Panc1 (cell line): ENCODE measurements at regions not wholly inside any gene's neighbourhood (a gene's known extent, or its start where the extent isn't known, plus 50 kb on each side); places are given as distances from the start of the nearest gene placed in this dataset.

Experiments
- ATAC-seq: fragments of 200-7000 bp; cut with Tn5 transposase; 2 replicates; pipeline ENCODE4 v1.9.1; 2020; ENCODE audit warnings: mild to moderate bottlenecking, moderate library complexity
- BruUV-seq: library from RNA; stranded (reverse); fragments of 400-500 nt; replicated peaks from 2 replicates; lab custom pipeline; 2021; lab: Mats Ljungman, UMichigan
- CTCF ChIA-PET: fragments of 300-600 bp; sonication (Branson Sonifier 250); formaldehyde crosslinking; loops from one replicate; lab custom pipeline; 2022; ENCODE audit warnings: antibody characterized with exemption; lab: Charles Lee
- POLR2A ChIA-PET: fragments of 300-600 bp; sonication (Branson Sonifier 250); formaldehyde crosslinking; loops from one replicate; lab custom pipeline; 2022; ENCODE audit warnings: antibody characterized with exemption; lab: Charles Lee
- DNase-seq: peaks from one replicate; pipeline ENCODE4 v3.0.0-alpha.2; 2010; ENCODE audit warnings: low read depth, low spot score
- H3K27ac ChIP-seq: 2 replicates; pipeline ENCODE4 v1.5.1; 2011; ENCODE audit warnings: mild to moderate bottlenecking, low read length, inconsistent platforms
- H3K27me3 ChIP-seq: fragments of 200-500 bp; sonication (Bioruptor generic); 2 replicates; pipeline ENCODE4 v1.6.0; 2014; ENCODE audit warnings: low read length, inconsistent platforms; ENCODE audit not compliant: control insufficient read depth, insufficient read depth
- H3K36me3 ChIP-seq: fragments of 200-500 bp; sonication (Bioruptor generic); 2 replicates; pipeline ENCODE4 v1.5.1; 2014; ENCODE audit warnings: inconsistent platforms, mild to moderate bottlenecking, low read length, moderate library complexity; ENCODE audit not compliant: control insufficient read depth, insufficient read depth
- H3K4me1 ChIP-seq: 2 replicates; pipeline ENCODE4 v1.5.1; 2011; ENCODE audit warnings: inconsistent platforms, mild to moderate bottlenecking, low read length, moderate library complexity; ENCODE audit not compliant: control insufficient read depth, insufficient read depth
- H3K4me3 ChIP-seq, 2 experiments: 2 replicates each; pipeline ENCODE4 v1.5.1; 2011 to 2012; ENCODE audit warnings: low read depth in 2 of 2, low read length in 2 of 2, mild to moderate bottlenecking in 2 of 2, inconsistent platforms in 1 of 2, moderate library complexity in 1 of 2
- H3K9me3 ChIP-seq: fragments of 200-500 bp; sonication (Bioruptor generic); 2 replicates; pipeline ENCODE4 v1.5.1; 2014; ENCODE audit warnings: low read depth, mild to moderate bottlenecking, inconsistent platforms, low read length, moderate library complexity; ENCODE audit not compliant: control insufficient read depth, insufficient read depth
- POLR2AphosphoS5 ChIP-seq: IDR thresholded peaks from 2 replicates; pipeline ENCODE4 v1.6.1; 2012; ENCODE audit warnings: mild to moderate bottlenecking, low read depth, low read length, moderate library complexity
- SIN3A ChIP-seq: IDR thresholded peaks from 2 replicates; pipeline ENCODE4 v1.6.1; 2012; ENCODE audit warnings: low read depth, mild to moderate bottlenecking, low read length, moderate library complexity, borderline replicate concordance; ENCODE audit not compliant: insufficient read depth
- TCF7L2 ChIP-seq: IDR thresholded peaks from 2 replicates; pipeline ENCODE4 v1.6.1; 2011; ENCODE audit warnings: mild to moderate bottlenecking, low read depth, low read length, inconsistent platforms
- in situ Hi-C: cut with HindIII; loops from 2 replicates; pipeline ENCODE4 v1.10.0; 2016; ENCODE audit warnings: low sequenced_read_pairs, low pct_unique_long_range_greater_than_20kb
- intact Hi-C: fragments of 100-400 bp; cut with micrococcal nuclease; formaldehyde crosslinking; loops from one replicate; pipeline ENCODE4 v1.10.0; 2022; ENCODE audit not compliant: unreplicated experiment
- TF ChIP-seq, protein P1 (sequence below), 2 experiments: IDR thresholded peaks; 2 replicates each; pipeline ENCODE4 v1.6.1; 2011 to 2012; ENCODE audit warnings: low read depth in 2 of 2, control low read depth in 1 of 2, low read length in 1 of 2, mild to moderate bottlenecking in 1 of 2, moderate library complexity in 1 of 2; ENCODE audit not compliant: insufficient read depth in 1 of 2
- TF ChIP-seq, protein P2 (sequence below): fragments of 450-650 bp; IDR thresholded peaks from 2 replicates; pipeline ENCODE4 v1.5.1; 2017; ENCODE audit warnings: mild to moderate bottlenecking

DNA sequence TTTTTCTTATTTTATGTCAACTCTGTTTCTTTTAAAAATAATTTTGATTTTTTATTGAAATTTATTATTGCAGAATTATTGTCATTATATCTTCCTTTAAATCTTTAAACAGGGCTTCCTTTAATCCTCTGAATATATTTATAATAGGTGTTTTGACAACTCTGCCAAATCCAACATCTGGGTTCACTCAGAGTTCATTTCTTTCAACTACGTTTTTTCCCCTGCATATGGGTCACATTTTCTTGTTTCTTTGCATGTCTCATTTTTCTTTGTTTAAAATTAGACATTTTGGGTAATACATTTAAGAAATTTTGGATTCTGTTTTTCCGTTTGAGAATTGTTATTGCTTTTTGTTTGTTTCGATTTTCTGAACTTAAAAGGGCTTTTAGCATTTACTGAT, 655.1 kb upstream of the CITED2 start:
- H3K27ac ChIP-seq = no peak overlapping the region
- intact Hi-C loops = no loop called here
- ATAC-seq (no peak), DNase-seq (no peak)
- H3K9me3 ChIP-seq = no peaks in the 10 kb centered on the region
- no peak overlapping the region for H3K4me3 ChIP-seq
- in situ Hi-C loops = no loop called here
- H3K4me1 ChIP-seq = no peaks in the 10 kb centered on the region
- POLR2A ChIA-PET = no interaction called here
- CTCF ChIA-PET = no interaction called here
- H3K27me3 ChIP-seq = no peaks in the 10 kb centered on the region
- H3K36me3 ChIP-seq = no peaks in the 10 kb centered on the region
- no peak for TF ChIP-seq POLR2AphosphoS5
- TF ChIP-seq SIN3A = no peak
- TF ChIP-seq, protein P1, sequence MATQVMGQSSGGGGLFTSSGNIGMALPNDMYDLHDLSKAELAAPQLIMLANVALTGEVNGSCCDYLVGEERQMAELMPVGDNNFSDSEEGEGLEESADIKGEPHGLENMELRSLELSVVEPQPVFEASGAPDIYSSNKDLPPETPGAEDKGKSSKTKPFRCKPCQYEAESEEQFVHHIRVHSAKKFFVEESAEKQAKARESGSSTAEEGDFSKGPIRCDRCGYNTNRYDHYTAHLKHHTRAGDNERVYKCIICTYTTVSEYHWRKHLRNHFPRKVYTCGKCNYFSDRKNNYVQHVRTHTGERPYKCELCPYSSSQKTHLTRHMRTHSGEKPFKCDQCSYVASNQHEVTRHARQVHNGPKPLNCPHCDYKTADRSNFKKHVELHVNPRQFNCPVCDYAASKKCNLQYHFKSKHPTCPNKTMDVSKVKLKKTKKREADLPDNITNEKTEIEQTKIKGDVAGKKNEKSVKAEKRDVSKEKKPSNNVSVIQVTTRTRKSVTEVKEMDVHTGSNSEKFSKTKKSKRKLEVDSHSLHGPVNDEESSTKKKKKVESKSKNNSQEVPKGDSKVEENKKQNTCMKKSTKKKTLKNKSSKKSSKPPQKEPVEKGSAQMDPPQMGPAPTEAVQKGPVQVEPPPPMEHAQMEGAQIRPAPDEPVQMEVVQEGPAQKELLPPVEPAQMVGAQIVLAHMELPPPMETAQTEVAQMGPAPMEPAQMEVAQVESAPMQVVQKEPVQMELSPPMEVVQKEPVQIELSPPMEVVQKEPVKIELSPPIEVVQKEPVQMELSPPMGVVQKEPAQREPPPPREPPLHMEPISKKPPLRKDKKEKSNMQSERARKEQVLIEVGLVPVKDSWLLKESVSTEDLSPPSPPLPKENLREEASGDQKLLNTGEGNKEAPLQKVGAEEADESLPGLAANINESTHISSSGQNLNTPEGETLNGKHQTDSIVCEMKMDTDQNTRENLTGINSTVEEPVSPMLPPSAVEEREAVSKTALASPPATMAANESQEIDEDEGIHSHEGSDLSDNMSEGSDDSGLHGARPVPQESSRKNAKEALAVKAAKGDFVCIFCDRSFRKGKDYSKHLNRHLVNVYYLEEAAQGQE (IDR thresholded peaks at IDR 0.05; ENCODE audit: insufficient read depth in 1 of 2, low read depth in 2 of 2, low read length in 1 of 2) = no peak
- TF ChIP-seq TCF7L2 = no peak
- TF ChIP-seq, protein P2, sequence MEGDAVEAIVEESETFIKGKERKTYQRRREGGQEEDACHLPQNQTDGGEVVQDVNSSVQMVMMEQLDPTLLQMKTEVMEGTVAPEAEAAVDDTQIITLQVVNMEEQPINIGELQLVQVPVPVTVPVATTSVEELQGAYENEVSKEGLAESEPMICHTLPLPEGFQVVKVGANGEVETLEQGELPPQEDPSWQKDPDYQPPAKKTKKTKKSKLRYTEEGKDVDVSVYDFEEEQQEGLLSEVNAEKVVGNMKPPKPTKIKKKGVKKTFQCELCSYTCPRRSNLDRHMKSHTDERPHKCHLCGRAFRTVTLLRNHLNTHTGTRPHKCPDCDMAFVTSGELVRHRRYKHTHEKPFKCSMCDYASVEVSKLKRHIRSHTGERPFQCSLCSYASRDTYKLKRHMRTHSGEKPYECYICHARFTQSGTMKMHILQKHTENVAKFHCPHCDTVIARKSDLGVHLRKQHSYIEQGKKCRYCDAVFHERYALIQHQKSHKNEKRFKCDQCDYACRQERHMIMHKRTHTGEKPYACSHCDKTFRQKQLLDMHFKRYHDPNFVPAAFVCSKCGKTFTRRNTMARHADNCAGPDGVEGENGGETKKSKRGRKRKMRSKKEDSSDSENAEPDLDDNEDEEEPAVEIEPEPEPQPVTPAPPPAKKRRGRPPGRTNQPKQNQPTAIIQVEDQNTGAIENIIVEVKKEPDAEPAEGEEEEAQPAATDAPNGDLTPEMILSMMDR = no peak
- BruUV-seq = no TSS peak

DNA sequence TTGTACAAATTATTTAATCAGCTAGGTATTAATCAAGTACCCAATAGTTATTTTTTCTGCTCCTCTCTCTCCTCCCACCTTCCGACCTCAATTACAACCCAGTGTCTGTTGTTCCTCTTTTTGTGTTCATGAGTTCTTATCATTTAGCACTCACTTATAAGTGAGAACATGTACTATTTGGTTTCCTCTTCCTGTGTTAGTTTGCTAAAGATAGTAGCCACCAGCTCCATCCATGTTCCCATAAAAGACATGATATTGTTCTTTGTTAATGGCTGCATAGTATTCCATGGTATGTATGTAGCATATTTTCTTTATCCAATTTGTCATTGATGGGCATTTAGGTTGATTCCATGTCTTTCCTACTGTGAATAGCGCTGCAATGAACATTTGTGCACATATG, 652.8 kb upstream of the CITED2 start:
- Histone ChIP-seq H3K4me3 (no peak overlapping the region), H3K27me3 (no peaks in the 10 kb centered on the region), H3K36me3 (no peaks in the 10 kb centered on the region), H3K9me3 (no peaks in the 10 kb centered on the region), H3K27ac (no peak overlapping the region), H3K4me1 (no peaks in the 10 kb centered on the region)
- CTCF ChIA-PET = no interaction called here
- ATAC-seq = no peak
- POLR2A ChIA-PET = no interaction called here
- TF ChIP-seq POLR2AphosphoS5 = no peak
- no peak for TF ChIP-seq SIN3A
- BruUV-seq = no TSS peak
- no peak for DNase-seq
- intact Hi-C loops (no loop called here), in situ Hi-C loops (no loop called here)

DNA sequence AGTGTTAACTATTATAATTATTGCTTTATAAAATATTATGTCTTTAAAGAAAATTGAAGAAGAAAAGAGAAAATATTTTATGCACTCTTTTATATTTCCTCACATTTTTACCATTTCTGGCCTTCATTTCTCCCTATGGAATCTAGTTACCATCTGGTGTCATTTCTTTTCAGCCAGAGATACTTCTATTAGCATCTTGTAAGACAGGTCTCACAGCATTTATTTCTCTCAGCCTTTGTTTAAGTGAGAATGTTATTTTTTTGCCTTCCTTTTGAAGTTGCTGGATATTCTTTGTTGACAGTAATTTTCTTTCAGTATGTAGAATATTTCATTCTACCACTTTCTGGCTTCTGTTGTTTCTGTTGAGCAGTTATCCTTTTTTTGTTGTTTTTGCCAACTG, 652.1 kb upstream of the CITED2 start:
- intact Hi-C loops (no loop called here), in situ Hi-C loops (no loop called here)
- Histone ChIP-seq H3K4me3 (no peak overlapping the region), H3K36me3 (no peaks in the 10 kb centered on the region), H3K27me3 (no peaks in the 10 kb centered on the region), H3K9me3 (no peaks in the 10 kb centered on the region), H3K27ac (no peak overlapping the region), H3K4me1 (no peaks in the 10 kb centered on the region)
- DNase-seq (no peak), ATAC-seq (no peak)
- ChIA-PET CTCF (no interaction called here), POLR2A (no interaction called here)
- TF ChIP-seq, protein P1 (IDR thresholded peaks at IDR 0.05; ENCODE audit: insufficient read depth in 1 of 2, low read depth in 2 of 2, low read length in 1 of 2) = no peak
- TF ChIP-seq POLR2AphosphoS5 (no peak), SIN3A (no peak), TCF7L2 (no peak)
- TF ChIP-seq, protein P2 = no peak
- no TSS peak for BruUV-seq
